ENCODE measurements at regions not wholly inside any gene's neighbourhood (a gene's known extent, or its start where the extent isn't known, plus 50 kb on each side); places are given as distances from the start of the nearest gene placed in this dataset.

DNA sequence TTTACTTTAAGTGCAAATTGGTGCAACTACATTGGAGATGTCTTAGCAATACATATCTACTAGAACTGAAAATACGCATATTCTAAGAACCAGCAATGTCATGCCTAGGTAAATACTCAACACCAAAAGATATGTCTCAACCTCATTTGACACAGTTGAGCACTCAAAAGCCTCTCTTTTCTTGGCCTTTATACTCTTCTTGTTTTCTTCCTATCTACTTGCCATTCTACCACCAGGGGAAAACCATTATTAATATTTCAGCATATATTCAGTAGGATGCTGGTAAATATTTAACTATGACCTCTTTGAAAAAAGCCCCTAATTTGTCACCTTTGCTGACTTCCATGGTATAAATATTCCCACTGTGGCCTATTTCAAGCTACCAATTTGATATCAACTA is 443.8 kb downstream of the LRRC70 start:
- no peaks in the 10 kb centered on the region for H3K27me3 ChIP-seq (ENCODE audit: control insufficient read depth in 2 of 2, insufficient read depth in 2 of 2, low read length in 2 of 2)
- intact Hi-C loops (cut with micrococcal nuclease) = loop anchor here (5.0 kb wide), 1 partner anchor 350 kb away; no protein-coding TSS in a partner anchor
- in situ Hi-C loops (cut with MboI) = no loop called here
- H3K4me3 ChIP-seq = no peak overlapping the region
- BruUV-seq (replicated peaks) = no TSS peak
- H4K20me1 ChIP-seq (replicated peaks; ENCODE audit: control insufficient read depth, insufficient read depth, low read length) = no peaks in the 10 kb centered on the region
- no peaks in the 10 kb centered on the region for H3K79me2 ChIP-seq (ENCODE audit: control insufficient read depth, insufficient read depth, low read length)
- H3K9me1 ChIP-seq (ENCODE audit: control insufficient read depth, insufficient read depth, low read length) = no peaks in the 10 kb centered on the region
- POLR2A ChIA-PET = no interaction called here
- DNase-seq (ENCODE audit: extremely low read depth in 1 of 4, low spot score in 3 of 4) (no peak), FAIRE-seq (no peak), ATAC-seq (no peak)
- H3K36me3 ChIP-seq (ENCODE audit: control insufficient read depth, insufficient read depth, low read length) = no peaks in the 10 kb centered on the region
- H2AFZ ChIP-seq (ENCODE audit: low read depth, low read length) = no peak overlapping the region
- no peaks in the 10 kb centered on the region for H3K9me3 ChIP-seq (replicated peaks; ENCODE audit: control insufficient read depth, insufficient read depth, low read depth, low read length)
- CTCF ChIA-PET (ENCODE audit: low intra/inter-chr PET ratio) = no interaction called here
- H3K4me2 ChIP-seq (ENCODE audit: insufficient read depth, low read length) = no peak overlapping the region
- no peak overlapping the region for H3K9ac ChIP-seq (ENCODE audit: insufficient read depth in 1 of 2, low read depth in 2 of 2, low read length in 2 of 2)
- H3K4me1 ChIP-seq (replicated peaks in 1 of 2; ENCODE audit: control insufficient read depth in 2 of 2, insufficient read depth in 2 of 2, low read length in 2 of 2) = no peaks in the 10 kb centered on the region
- WGBS (ENCODE audit: insufficient coverage, low coverage, missing lambda C conversion rate) = 7% methylated on average over 1 of the region's 1 CpG
- TF ChIP-seq KAT7 (CRISPR knock-in tag; IDR thresholded peaks at IDR 0.05; ENCODE audit: borderline replicate concordance) (no peak), ZNF280B (CRISPR knock-in tag; IDR thresholded peaks at IDR 0.05) (no peak), FOXP4 (CRISPR knock-in tag; IDR thresholded peaks at IDR 0.05; ENCODE audit: borderline replicate concordance) (no peak), POLR3G (IDR thresholded peaks at IDR 0.05; ENCODE audit: extremely low read depth, insufficient read length, insufficient replicate concordance) (no peak), NRF1 (conservative IDR thresholded peaks at IDR 0.05 in 1 of 2, IDR thresholded peaks at IDR 0.05 in 1 of 2) (no peak), RBM34 (IDR thresholded peaks at IDR 0.05; ENCODE audit: borderline replicate concordance, insufficient read depth, low read length) (no peak), HSF4 (CRISPR knock-in tag; IDR thresholded peaks at IDR 0.05; ENCODE audit: borderline replicate concordance) (no peak), NFIX (CRISPR knock-in tag; IDR thresholded peaks at IDR 0.05; ENCODE audit: low read depth) (no peak)
- TF ChIP-seq, protein P1, sequence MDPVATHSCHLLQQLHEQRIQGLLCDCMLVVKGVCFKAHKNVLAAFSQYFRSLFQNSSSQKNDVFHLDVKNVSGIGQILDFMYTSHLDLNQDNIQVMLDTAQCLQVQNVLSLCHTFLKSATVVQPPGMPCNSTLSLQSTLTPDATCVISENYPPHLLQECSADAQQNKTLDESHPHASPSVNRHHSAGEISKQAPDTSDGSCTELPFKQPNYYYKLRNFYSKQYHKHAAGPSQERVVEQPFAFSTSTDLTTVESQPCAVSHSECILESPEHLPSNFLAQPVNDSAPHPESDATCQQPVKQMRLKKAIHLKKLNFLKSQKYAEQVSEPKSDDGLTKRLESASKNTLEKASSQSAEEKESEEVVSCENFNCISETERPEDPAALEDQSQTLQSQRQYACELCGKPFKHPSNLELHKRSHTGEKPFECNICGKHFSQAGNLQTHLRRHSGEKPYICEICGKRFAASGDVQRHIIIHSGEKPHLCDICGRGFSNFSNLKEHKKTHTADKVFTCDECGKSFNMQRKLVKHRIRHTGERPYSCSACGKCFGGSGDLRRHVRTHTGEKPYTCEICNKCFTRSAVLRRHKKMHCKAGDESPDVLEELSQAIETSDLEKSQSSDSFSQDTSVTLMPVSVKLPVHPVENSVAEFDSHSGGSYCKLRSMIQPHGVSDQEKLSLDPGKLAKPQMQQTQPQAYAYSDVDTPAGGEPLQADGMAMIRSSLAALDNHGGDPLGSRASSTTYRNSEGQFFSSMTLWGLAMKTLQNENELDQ (CRISPR knock-in tag; IDR thresholded peaks at IDR 0.05; ENCODE audit: borderline replicate concordance) = no peak
- no peak overlapping the region for H3K27ac ChIP-seq (ENCODE audit: extremely low read depth, low read depth, low read length)

Measured in K562 (cell line).